ENCODE measurements at regions not wholly inside any gene's neighbourhood (a gene's known extent, or its start where the extent isn't known, plus 50 kb on each side); places are given as distances from the start of the nearest gene placed in this dataset.
"Not testable (repeated sequence)": the region's sequence is repeated elsewhere in the genome, so short reads cannot be mapped to it uniquely, and the experiment has no call there.

GRCh38 chr4:67412153-67412712, 133.1 kb downstream of the CENPC start:
- not testable (repeated sequence) for DNase-seq (ENCODE audit: low read depth in 2 of 2)

GRCh38 chr4:67403342-67403741, 142.0 kb downstream of the CENPC start:
- DNase-seq (ENCODE audit: low read depth in 2 of 2): no peak

GRCh38 chr4:67401902-67402301, 143.4 kb downstream of the CENPC start:
- DNase-seq (ENCODE audit: low read depth in 2 of 2): no peak

GRCh38 chr4:67397931-67398330, 147.4 kb downstream of the CENPC start:
- DNase-seq (ENCODE audit: low read depth in 2 of 2): no peak

GRCh38 chr4:67397031-67397430, 148.3 kb downstream of the CENPC start:
- no peak for DNase-seq (ENCODE audit: low read depth in 2 of 2)

GRCh38 chr4:67396008-67396407, 149.3 kb downstream of the CENPC start:
- DNase-seq (ENCODE audit: low read depth in 2 of 2): no peak

GRCh38 chr4:67394879-67395278, 150.4 kb downstream of the CENPC start:
- no peak for DNase-seq (ENCODE audit: low read depth in 2 of 2)

- no peak for DNase-seq (ENCODE audit: low read depth in 2 of 2)
Measured at GRCh38 chr4:67393699-67394281, 151.5 kb downstream of the CENPC start.

GRCh38 chr4:67393007-67393406, 152.3 kb downstream of the CENPC start:
- no peak for DNase-seq (ENCODE audit: low read depth in 2 of 2)

GRCh38 chr4:67381406-67381804, 163.9 kb downstream of the CENPC start:
- not testable (repeated sequence) for DNase-seq (ENCODE audit: low read depth in 2 of 2)

GRCh38 chr4:67380702-67381405, 164.4 kb downstream of the CENPC start:
- not testable (repeated sequence) for DNase-seq (ENCODE audit: low read depth in 2 of 2)

GRCh38 chr4:67380154-67380553, 165.1 kb downstream of the CENPC start:
- DNase-seq (ENCODE audit: low read depth in 2 of 2): no peak

- DNase-seq (ENCODE audit: low read depth in 2 of 2): no peak
Measured at GRCh38 chr4:67375291-67375690, 170.0 kb downstream of the CENPC start.

GRCh38 chr4:67371615-67372014, 173.7 kb downstream of the CENPC start:
- DNase-seq (ENCODE audit: low read depth in 2 of 2): no peak

- DNase-seq (ENCODE audit: low read depth in 2 of 2): no peak
Measured at GRCh38 chr4:67366311-67366861, 178.9 kb downstream of the CENPC start.

- DNase-seq (ENCODE audit: low read depth in 2 of 2): no peak
Measured at GRCh38 chr4:67365661-67366245, 179.6 kb downstream of the CENPC start.

GRCh38 chr4:67355806-67356205, 189.5 kb downstream of the CENPC start:
- no peak for DNase-seq (ENCODE audit: low read depth in 2 of 2)

- no peak for DNase-seq (ENCODE audit: low read depth in 2 of 2)
Measured at GRCh38 chr4:67346654-67347053, 198.6 kb downstream of the CENPC start.

GRCh38 chr4:67344594-67345380, 200.5 kb downstream of the CENPC start:
- DNase-seq (ENCODE audit: low read depth in 2 of 2): no peak

- DNase-seq (ENCODE audit: low read depth in 2 of 2): no peak
Measured at GRCh38 chr4:67343199-67343598, 202.1 kb downstream of the CENPC start.

- no peak for DNase-seq (ENCODE audit: low read depth in 2 of 2)
Measured at GRCh38 chr4:67342291-67342690, 203.0 kb downstream of the CENPC start.

- DNase-seq (ENCODE audit: low read depth in 2 of 2): no peak
Measured at GRCh38 chr4:67333664-67334063, 211.6 kb downstream of the CENPC start.
